Calu3 (cell line): ENCODE measurements at regions not wholly inside any gene's neighbourhood (a gene's known extent, or its start where the extent isn't known, plus 50 kb on each side); places are given as distances from the start of the nearest gene placed in this dataset.
"Not testable (repeated sequence)": the region's sequence is repeated elsewhere in the genome, so short reads cannot be mapped to it uniquely, and the experiment has no call there.

ENCODE experiments used
- BruUV-seq: library from RNA; stranded (reverse); fragments of 400-500 nt; replicated peaks from 2 replicates; lab custom pipeline; 2021; lab: Mats Ljungman, UMichigan
- CTCF ChIA-PET: fragments of 300-600 bp; sonication (Branson Sonifier 250); formaldehyde crosslinking; loops from one replicate; lab custom pipeline; 2022; ENCODE audit warnings: antibody characterized with exemption; lab: Charles Lee
- DNase-seq: peaks from one replicate; pipeline ENCODE4 v3.0.0; 2022
- H3K27ac Mint-ChIP-seq: one replicate; pipeline ENCODE4 v1.8.0; 2022; ENCODE audit warnings: mixed read lengths; ENCODE audit not compliant: unreplicated experiment
- H3K27me3 Mint-ChIP-seq: one replicate; pipeline ENCODE4 v1.8.0; 2022; ENCODE audit warnings: mixed read lengths; ENCODE audit not compliant: unreplicated experiment
- H3K36me3 Mint-ChIP-seq: one replicate; pipeline ENCODE4 v1.8.0; 2022; ENCODE audit warnings: mild to moderate bottlenecking, moderate library complexity, mixed read lengths; ENCODE audit not compliant: insufficient read depth, unreplicated experiment
- H3K4me1 Mint-ChIP-seq: one replicate; pipeline ENCODE4 v1.8.0; 2022; ENCODE audit warnings: mild to moderate bottlenecking, low read depth, mixed read lengths; ENCODE audit not compliant: unreplicated experiment
- H3K4me3 Mint-ChIP-seq: one replicate; pipeline ENCODE4 v1.8.0; 2022; ENCODE audit warnings: mild to moderate bottlenecking, low read depth, moderate library complexity, mixed read lengths; ENCODE audit not compliant: unreplicated experiment
- H3K9me3 Mint-ChIP-seq: one replicate; pipeline ENCODE4 v1.8.0; 2022; ENCODE audit warnings: low read depth, mixed read lengths; ENCODE audit not compliant: unreplicated experiment
- intact Hi-C: fragments of 100-400 bp; cut with micrococcal nuclease; formaldehyde crosslinking; loops from one replicate; pipeline ENCODE4 v1.10.0; 2022; ENCODE audit not compliant: unreplicated experiment

DNA sequence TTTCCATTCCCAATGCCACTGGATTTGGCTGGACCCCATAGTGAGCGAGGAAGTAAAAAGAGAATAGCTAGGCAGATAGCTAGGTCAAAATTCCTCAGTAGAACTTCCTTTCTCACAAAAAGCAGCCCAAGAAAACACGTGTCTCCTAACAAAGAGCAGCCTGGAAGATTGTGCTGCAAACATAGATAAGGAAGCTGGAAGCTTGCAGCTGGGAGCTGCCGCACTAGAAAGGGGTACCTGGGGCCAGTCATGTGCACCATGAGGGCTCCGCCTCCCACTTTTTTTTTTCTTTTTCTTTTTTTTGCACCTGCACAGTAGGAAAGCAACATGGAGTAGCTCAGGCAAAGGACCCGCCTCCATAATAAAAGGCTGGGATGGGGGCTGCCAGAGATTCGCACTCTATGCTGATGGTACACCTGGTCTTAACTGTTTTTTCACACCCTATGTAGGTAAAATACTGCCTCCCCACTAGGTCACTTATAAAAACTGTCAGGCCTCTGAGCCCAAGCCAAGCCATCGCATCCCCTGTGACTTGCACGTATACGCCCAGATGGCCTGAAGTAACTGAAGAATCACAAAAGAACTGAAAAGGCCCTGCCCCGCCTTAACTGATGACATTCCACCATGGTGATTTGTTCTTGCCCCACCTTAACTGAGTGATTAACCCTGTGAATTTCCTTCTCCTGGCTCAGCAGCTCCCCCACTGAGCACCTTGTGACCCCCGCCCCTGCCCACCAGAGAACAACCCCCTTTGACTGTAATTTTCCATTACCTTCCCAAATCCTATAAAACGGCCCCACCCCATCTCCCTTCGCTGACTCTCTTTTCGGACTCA lies 521.6 kb downstream of the IRS2 start:
- BruUV-seq, DNase-seq, H3K36me3 Mint-ChIP-seq, H3K9me3 Mint-ChIP-seq, H3K27me3 Mint-ChIP-seq, intact Hi-C loops, H3K4me3 Mint-ChIP-seq, CTCF ChIA-PET: not testable (repeated sequence)
- Mint-ChIP-seq H3K4me1 (peaks cover 35% of the 10 kb centered on the region), H3K27ac (peak overlapping the region; percentile 67)

GRCh38 chr13:109257761-109258157 lies 528.6 kb downstream of the IRS2 start:
- H3K4me3 Mint-ChIP-seq, H3K9me3 Mint-ChIP-seq, H3K27ac Mint-ChIP-seq, CTCF ChIA-PET, H3K4me1 Mint-ChIP-seq, H3K27me3 Mint-ChIP-seq, BruUV-seq, DNase-seq, H3K36me3 Mint-ChIP-seq: not testable (repeated sequence)
- intact Hi-C loops = loop anchor here (10.0 kb wide), 1 partner anchor 103 kb away; no protein-coding TSS in a partner anchor
